PC-9 (cell line): ENCODE measurements at regions not wholly inside any gene's neighbourhood (a gene's known extent, or its start where the extent isn't known, plus 50 kb on each side); places are given as distances from the start of the nearest gene placed in this dataset.

Source experiments
- BruUV-seq: library from RNA; stranded (reverse); fragments of 400-500 nt; replicated peaks from 2 replicates; lab custom pipeline; 2021; lab: Mats Ljungman, UMichigan
- CTCF ChIA-PET: fragments of 300-600 bp; sonication (Branson Sonifier 250); formaldehyde crosslinking; loops from one replicate; lab custom pipeline; 2022; ENCODE audit warnings: antibody characterized with exemption; lab: Charles Lee
- POLR2A ChIA-PET: fragments of 300-600 bp; sonication (Branson Sonifier 250); formaldehyde crosslinking; loops from one replicate; lab custom pipeline; 2022; ENCODE audit warnings: antibody characterized with exemption; ENCODE audit not compliant: unreplicated experiment; lab: Charles Lee
- DNase-seq, 2 experiments: peaks; one replicate each; pipeline versions ENCODE4 v3.0.0 to v3.0.0-alpha.2; 2015 to 2022; ENCODE audit warnings: mixed read lengths in 1 of 2
- H2AFZ ChIP-seq: fragments of 200-600 bp; sonication (generic); 2 replicates; pipeline ENCODE4 v1.8.1; 2017; ENCODE audit warnings: antibody characterized with exemption
- H3F3A ChIP-seq: fragments of 200-600 bp; sonication (generic); 2 replicates; pipeline ENCODE4 v1.8.1; 2017; ENCODE audit warnings: antibody characterized with exemption, mild to moderate bottlenecking, low read depth; ENCODE audit not compliant: insufficient read depth
- H3K27ac ChIP-seq: fragments of 200-600 bp; sonication (generic); 2 replicates; pipeline ENCODE4 v1.6.1; 2016; ENCODE audit warnings: mixed run types
- H3K27me3 ChIP-seq: fragments of 200-600 bp; sonication (generic); 2 replicates; pipeline ENCODE4 v1.6.1; 2016; ENCODE audit warnings: low read depth, mixed run types; ENCODE audit not compliant: insufficient read depth
- H3K36me3 ChIP-seq: fragments of 200-600 bp; sonication (generic); 2 replicates; pipeline ENCODE4 v1.6.1; 2016; ENCODE audit warnings: low read depth, mixed run types
- H3K4me1 ChIP-seq: fragments of 200-600 bp; sonication (generic); replicated peaks from 2 replicates; pipeline ENCODE4 v1.6.1; 2016; ENCODE audit warnings: mixed run types; ENCODE audit not compliant: insufficient read depth
- H3K4me2 ChIP-seq: fragments of 200-600 bp; sonication (generic); 2 replicates; pipeline ENCODE4 v1.6.1; 2017; ENCODE audit warnings: mixed run types
- H3K4me3 ChIP-seq: fragments of 200-600 bp; sonication (generic); 2 replicates; pipeline ENCODE4 v1.6.1; 2016; ENCODE audit warnings: mixed run types
- H3K79me2 ChIP-seq: fragments of 200-600 bp; sonication (generic); 2 replicates; pipeline ENCODE4 v1.6.1; 2017; ENCODE audit warnings: low read depth, mixed run types
- H3K9me2 ChIP-seq: fragments of 200-600 bp; sonication (generic); 2 replicates; pipeline ENCODE4 v1.8.1; 2017; ENCODE audit warnings: mild to moderate bottlenecking; ENCODE audit not compliant: insufficient read depth
- H3K9me3 ChIP-seq: fragments of 200-600 bp; sonication (generic); 2 replicates; pipeline ENCODE4 v1.8.1; 2016; ENCODE audit warnings: low read depth; ENCODE audit not compliant: insufficient read depth
- H4K20me1 ChIP-seq: fragments of 200-600 bp; sonication (generic); 2 replicates; pipeline ENCODE4 v1.8.1; 2017; ENCODE audit not compliant: insufficient read depth
- CTCF ChIP-seq: fragments of 200-600 bp; sonication (generic); conservative IDR thresholded peaks from 2 replicates; pipeline ENCODE4 v1.6.1; 2017; ENCODE audit warnings: mixed run types, antibody characterized with exemption, mild to moderate bottlenecking, moderate library complexity
- EZH2 ChIP-seq: fragments of 200-600 bp; sonication (generic); IDR thresholded peaks from 2 replicates; pipeline ENCODE4 v1.8.0; 2017; ENCODE audit warnings: antibody characterized with exemption, low read depth
- intact Hi-C: fragments of 100-400 bp; cut with micrococcal nuclease; formaldehyde crosslinking; loops from one replicate; pipeline ENCODE4 v1.10.0; 2022; ENCODE audit not compliant: unreplicated experiment

- intact Hi-C loops = no loop called here
- DNase-seq = no peak
- CTCF ChIA-PET = no interaction called here
- Histone ChIP-seq H3K27me3 (no peaks in the 10 kb centered on the region), H3K9me3 (no peaks in the 10 kb centered on the region), H3K4me3 (no peak overlapping the region), H3K4me2 (no peak overlapping the region), H3K79me2 (no peaks in the 10 kb centered on the region), H3K9me2 (no peaks in the 10 kb centered on the region), H3K36me3 (no peaks in the 10 kb centered on the region), H4K20me1 (no peaks in the 10 kb centered on the region), H3F3A (peaks cover 28% of the 10 kb centered on the region), H3K4me1 (peaks cover 32% of the 10 kb centered on the region), H2AFZ (no peak overlapping the region), H3K27ac (no peak overlapping the region)
- POLR2A ChIA-PET = no interaction called here
- TF ChIP-seq CTCF (no peak), EZH2 (no peak)
- BruUV-seq = no TSS peak
Observed at GRCh38 chr15:39407116-39407515, 173.8 kb upstream of the THBS1 start.

GRCh38 chr15:39409876-39410530 lies 170.9 kb upstream of the THBS1 start:
- CTCF ChIA-PET = no interaction called here

GRCh38 chr15:39411102-39411989 lies 169.5 kb upstream of the THBS1 start:
- intact Hi-C loops = no loop called here
- ChIA-PET CTCF (no interaction called here), POLR2A (no interaction called here)
- Histone ChIP-seq H3K4me3 (no peak overlapping the region), H3F3A (no peaks in the 10 kb centered on the region), H2AFZ (no peak overlapping the region), H3K27ac (no peak overlapping the region), H3K79me2 (no peaks in the 10 kb centered on the region), H3K4me2 (no peak overlapping the region), H3K27me3 (no peaks in the 10 kb centered on the region), H3K36me3 (no peaks in the 10 kb centered on the region), H3K4me1 (no peaks in the 10 kb centered on the region), H4K20me1 (no peaks in the 10 kb centered on the region), H3K9me2 (no peaks in the 10 kb centered on the region), H3K9me3 (no peaks in the 10 kb centered on the region)
- BruUV-seq = no TSS peak
- no peak for TF ChIP-seq CTCF
- TF ChIP-seq EZH2 = no peak
- no peak for DNase-seq

More at GRCh38 chr15:39409876-39410530, 170.9 kb upstream of the THBS1 start:
- Histone ChIP-seq H3K4me1 (peaks cover 9% of the 10 kb centered on the region), H3K4me2 (no peak overlapping the region), H3K27ac (no peak overlapping the region), H3K9me3 (no peaks in the 10 kb centered on the region), H4K20me1 (no peaks in the 10 kb centered on the region), H2AFZ (no peak overlapping the region), H3F3A (peaks cover 7% of the 10 kb centered on the region; the same call in 1 of the 2 replicates), H3K79me2 (no peaks in the 10 kb centered on the region), H3K4me3 (no peak overlapping the region), H3K27me3 (no peaks in the 10 kb centered on the region), H3K9me2 (no peaks in the 10 kb centered on the region), H3K36me3 (no peaks in the 10 kb centered on the region)
- intact Hi-C loops = no loop called here
- no peak for TF ChIP-seq CTCF
- POLR2A ChIA-PET = no interaction called here
- no peak for DNase-seq
- BruUV-seq = no TSS peak
